GM12878 (cell line): ENCODE measurements at regions not wholly inside any gene's neighbourhood (a gene's known extent, or its start where the extent isn't known, plus 50 kb on each side); places are given as distances from the start of the nearest gene placed in this dataset.

Experiments
- ATAC-seq: fragments of 200-7000 bp; cut with Tn5 transposase; 3 replicates; pipeline ENCODE4 v1.9.1; 2020; ENCODE audit warnings: mild to moderate bottlenecking, moderate library complexity
- BruUV-seq: library from RNA; stranded (reverse); fragments of 400-500 nt; replicated peaks from 2 replicates; lab custom pipeline; 2021; lab: Mats Ljungman, UMichigan
- CTCF ChIA-PET: fragments of 300-600 bp; sonication (Branson Sonifier 250); formaldehyde crosslinking; extraction: SDS; loops from one replicate; lab custom pipeline; 2021; ENCODE audit warnings: inconsistent platforms; lab: Yijun Ruan, JAX
- POLR2A ChIA-PET: fragments of 350-600 bp; formaldehyde crosslinking; extraction: SDS; loops from one replicate; lab custom pipeline; 2021; ENCODE audit warnings: inconsistent platforms; lab: Charles Lee
- RAD21 ChIA-PET: fragments of 300-600 bp; sonication (Branson Sonifier 250); formaldehyde crosslinking; loops from one replicate; lab custom pipeline; 2023; ENCODE audit warnings: antibody characterized with exemption; ENCODE audit not compliant: unreplicated experiment; lab: Charles Lee
- SMC1A ChIA-PET: fragments of 300-600 bp; sonication (Branson Sonifier 250); formaldehyde crosslinking; loops from one replicate; lab custom pipeline; 2023; ENCODE audit not compliant: unreplicated experiment, uncharacterized antibody; lab: Charles Lee
- DNase-seq: peaks from one replicate; pipeline ENCODE4 v3.0.0-alpha.2; 2011; ENCODE audit warnings: low read depth, low spot score
- FAIRE-seq: peaks from 3 replicates; lab custom pipeline; 2011; peaks lifted over from hg19 to GRCh38; lab: Jason Lieb, UNC
- H2AFZ ChIP-seq: 2 replicates; pipeline ENCODE4 v1.6.0; 2011; ENCODE audit warnings: low read depth, low read length, control low read depth; ENCODE audit not compliant: control insufficient read depth
- H3K27ac ChIP-seq: 2 replicates; pipeline ENCODE4 v1.5.1; 2011; ENCODE audit warnings: control low read depth; ENCODE audit not compliant: control insufficient read depth, insufficient read depth
- H3K27me3 ChIP-seq, 2 experiments: replicated peaks in 1 of 2; 2 replicates each; pipeline versions ENCODE4 v1.6.0 to v1.6.1; 2011; ENCODE audit warnings: low read length in 1 of 2; ENCODE audit not compliant: control insufficient read depth in 2 of 2, insufficient read depth in 2 of 2
- H3K36me3 ChIP-seq, 2 experiments: 2 replicates each; pipeline ENCODE4 v1.5.1; 2011; ENCODE audit warnings: low read length in 1 of 2; ENCODE audit not compliant: control insufficient read depth in 2 of 2, insufficient read depth in 2 of 2
- H3K4me1 ChIP-seq: 2 replicates; pipeline ENCODE4 v1.6.1; 2011; ENCODE audit warnings: mild to moderate bottlenecking, low read length, moderate library complexity, mixed read lengths; ENCODE audit not compliant: control insufficient read depth, insufficient read depth
- H3K4me2 ChIP-seq: 2 replicates; pipeline ENCODE4 v1.6.0; 2011; ENCODE audit warnings: control low read depth; ENCODE audit not compliant: control insufficient read depth, insufficient read depth
- H3K4me3 ChIP-seq: fragments of 200-600 bp; sonication (generic); 2 replicates; pipeline ENCODE4 v1.5.1; 2016
- H3K79me2 ChIP-seq: 2 replicates; pipeline ENCODE4 v1.6.0; 2011; ENCODE audit warnings: low read length; ENCODE audit not compliant: control insufficient read depth, insufficient read depth
- H3K9ac ChIP-seq: 2 replicates; pipeline ENCODE4 v1.8.0; 2011; ENCODE audit warnings: low read length, control low read depth, mixed read lengths; ENCODE audit not compliant: control insufficient read depth, insufficient read depth
- H3K9me3 ChIP-seq: replicated peaks from 3 replicates; pipeline ENCODE4 v1.5.1; 2011; ENCODE audit warnings: mild to moderate bottlenecking, low read length; ENCODE audit not compliant: control insufficient read depth, insufficient read depth
- H4K20me1 ChIP-seq: 2 replicates; pipeline ENCODE4 v1.6.0; 2011; ENCODE audit not compliant: control insufficient read depth, insufficient read depth
- ATF2 ChIP-seq: IDR thresholded peaks from 2 replicates; pipeline ENCODE4 v1.6.1; 2012; ENCODE audit warnings: low read length, inconsistent platforms
- ATF7 ChIP-seq: fragments of 450-650 bp; IDR thresholded peaks from 2 replicates; pipeline ENCODE4 v1.6.1; 2016; ENCODE audit warnings: low read depth, mild to moderate bottlenecking
- CHD2 ChIP-seq: IDR thresholded peaks from 2 replicates; pipeline ENCODE4 v1.6.1; 2011; ENCODE audit warnings: low read depth, low read length, improper control_type of control experiment, borderline replicate concordance
- IRF4 ChIP-seq: IDR thresholded peaks from 2 replicates; pipeline ENCODE4 v1.6.1; 2011; ENCODE audit warnings: low read depth, low read length
- SRF ChIP-seq, 2 experiments: IDR thresholded peaks; 2 replicates each; pipeline ENCODE4 v1.6.1; 2011; ENCODE audit warnings: low read depth in 2 of 2, low read length in 2 of 2, mild to moderate bottlenecking in 1 of 2, moderate library complexity in 1 of 2
- SUZ12 ChIP-seq: fragments of 200-600 bp; sonication (generic); IDR thresholded peaks from one replicate; pipeline ENCODE4 v1.6.1; 2018; ENCODE audit warnings: antibody characterized with exemption, mild to moderate bottlenecking; ENCODE audit not compliant: unreplicated experiment
- WGBS: methylation state at CpG from one replicate; pipeline ENCODE4 v1.1.6; 2016; ENCODE audit warnings: low lambda C conversion rate; ENCODE audit not compliant: insufficient replicate concordance, insufficient coverage; ENCODE audit errors: missing lambda C conversion rate; 5-methylcytosine and 5-hydroxymethylcytosine counted together
- in situ Hi-C: fragments of 300-500 bp; cut with MboI; formaldehyde crosslinking; loops from 9 replicates; pipeline ENCODE4 v1.14.3; 2018; ENCODE audit warnings: mixed read lengths
- intact Hi-C: fragments of 100-400 bp; cut with micrococcal nuclease; formaldehyde crosslinking; loops from one replicate; pipeline ENCODE4 v1.14.2; 2022; ENCODE audit not compliant: unreplicated experiment

DNA sequence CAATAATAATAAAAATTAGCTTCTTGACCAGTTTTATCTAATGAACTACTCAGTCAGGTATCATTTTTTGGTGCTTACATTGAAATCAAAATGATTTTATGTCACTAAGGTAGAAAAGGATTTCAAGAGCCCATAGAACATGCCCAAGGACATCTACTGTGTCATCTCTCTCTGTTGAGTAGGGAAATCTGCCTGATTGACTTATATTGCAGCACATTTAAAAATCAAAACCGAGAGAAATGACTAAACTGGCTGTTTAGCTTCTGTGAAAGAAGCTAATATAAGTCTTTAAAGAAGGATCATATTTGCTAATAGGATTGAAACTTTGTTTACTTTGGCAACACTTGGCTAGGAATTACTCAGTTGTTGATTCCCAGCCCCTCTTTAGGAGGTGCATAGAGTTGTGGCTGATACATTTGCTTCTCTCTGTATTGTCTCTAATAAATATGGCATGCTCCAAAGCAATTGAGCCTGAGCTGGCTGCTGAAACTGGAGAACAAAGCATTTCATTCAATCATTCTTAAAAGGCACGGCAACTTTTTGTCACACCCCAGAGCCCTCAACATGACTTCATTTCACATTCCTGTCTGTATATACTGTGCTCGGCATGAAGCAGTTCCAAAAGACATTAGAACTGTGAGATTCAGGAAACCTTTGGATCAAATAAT is 1096.9 kb upstream of the POT1 start:
- Histone ChIP-seq H3K27me3 (no peaks in the 10 kb centered on the region), H2AFZ (no peak overlapping the region), H3K4me1 (no peaks in the 10 kb centered on the region), H3K79me2 (no peaks in the 10 kb centered on the region), H3K9ac (no peak overlapping the region), H3K9me3 (no peaks in the 10 kb centered on the region), H4K20me1 (no peaks in the 10 kb centered on the region), H3K36me3 (no peaks in the 10 kb centered on the region), H3K27ac (no peak overlapping the region), H3K4me3 (no peak overlapping the region), H3K4me2 (no peak overlapping the region)
- RAD21 ChIA-PET, result interaction anchor here (1.0 to 1.8 kb wide), 2 partner anchors 34 to 67 kb away, joined by 3 read pairs; no protein-coding TSS in a partner anchor
- no peak for FAIRE-seq
- TF ChIP-seq SRF (IDR thresholded peaks at IDR 0.05; ENCODE audit: low read depth in 2 of 2, low read length in 2 of 2), result no peak
- TF ChIP-seq ATF7, result peak; percentile 30; the same call in 1 of the 2 replicates
- CTCF ChIA-PET, result interaction anchor here (1.5 to 1.8 kb wide), 2 partner anchors 15 to 56 kb away, joined by 3 read pairs; no protein-coding TSS in a partner anchor
- no TSS peak for BruUV-seq
- peak; percentile 84 for ATAC-seq
- POLR2A ChIA-PET, result no interaction called here
- DNase-seq, result no peak
- intact Hi-C loops (no loop called here), in situ Hi-C loops (no loop called here)
- SMC1A ChIA-PET, result interaction anchor here (0.7 to 1.6 kb wide), 2 partner anchors 8 to 694 kb away, joined by 3 to 4 read pairs; no protein-coding TSS in a partner anchor
- 13% methylated on average over 3 of the region's 3 CpGs for WGBS

GRCh38 chr7:126022452-126022851 is 1092.8 kb upstream of the POT1 start:
- ChIA-PET SMC1A (no interaction called here), POLR2A (no interaction called here), RAD21 (no interaction called here), CTCF (no interaction called here)
- Histone ChIP-seq H3K4me1 (no peaks in the 10 kb centered on the region), H3K9ac (no peak overlapping the region), H3K4me3 (no peak overlapping the region), H3K9me3 (no peaks in the 10 kb centered on the region), H3K27ac (no peak overlapping the region), H3K79me2 (no peaks in the 10 kb centered on the region), H2AFZ (no peak overlapping the region), H3K27me3 (no peaks in the 10 kb centered on the region), H4K20me1 (no peaks in the 10 kb centered on the region), H3K36me3 (no peaks in the 10 kb centered on the region), H3K4me2 (no peak overlapping the region)
- in situ Hi-C loops (no loop called here), intact Hi-C loops (no loop called here)
- DNase-seq (no peak), FAIRE-seq (no peak), ATAC-seq (no peak; the same call in 2 of the 3 replicates)
- no TSS peak for BruUV-seq
- no peak for TF ChIP-seq IRF4
- no peak for TF ChIP-seq SUZ12
- TF ChIP-seq CHD2, result no peak
- TF ChIP-seq ATF2, result no peak
